ENCODE measurements at regions not wholly inside any gene's neighbourhood (a gene's known extent, or its start where the extent isn't known, plus 50 kb on each side); places are given as distances from the start of the nearest gene placed in this dataset.

DNA sequence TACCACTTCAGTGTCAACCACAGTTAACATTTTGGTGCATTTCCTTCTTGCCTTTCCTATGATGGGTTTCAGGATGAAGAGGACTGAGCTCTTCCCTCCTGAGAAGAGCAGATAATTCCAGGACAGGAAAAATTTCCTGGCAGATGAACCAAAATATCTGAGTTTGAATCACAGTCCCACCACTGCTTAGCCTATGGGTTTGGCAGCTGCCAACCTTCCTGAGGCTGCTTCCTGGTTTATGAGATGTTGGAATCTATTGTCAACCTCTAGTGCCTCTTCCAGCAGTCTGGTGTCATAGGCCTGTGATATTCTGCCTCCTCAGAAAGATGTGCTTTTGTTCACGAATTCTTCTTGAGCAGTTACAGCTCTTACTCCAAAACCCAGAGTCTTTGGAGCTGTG is 197.4 kb upstream of the FRMD6 start:
- no peak overlapping the region for H3K4me3 ChIP-seq (replicated peaks; ENCODE audit: low read depth, low read length)
- no peaks in the 10 kb centered on the region for H3K36me3 ChIP-seq (ENCODE audit: control insufficient read depth, insufficient read depth, low read length)
- no peak for DNase-seq (ENCODE audit: extremely low read depth, insufficient read length)
- TF ChIP-seq, protein P1, sequence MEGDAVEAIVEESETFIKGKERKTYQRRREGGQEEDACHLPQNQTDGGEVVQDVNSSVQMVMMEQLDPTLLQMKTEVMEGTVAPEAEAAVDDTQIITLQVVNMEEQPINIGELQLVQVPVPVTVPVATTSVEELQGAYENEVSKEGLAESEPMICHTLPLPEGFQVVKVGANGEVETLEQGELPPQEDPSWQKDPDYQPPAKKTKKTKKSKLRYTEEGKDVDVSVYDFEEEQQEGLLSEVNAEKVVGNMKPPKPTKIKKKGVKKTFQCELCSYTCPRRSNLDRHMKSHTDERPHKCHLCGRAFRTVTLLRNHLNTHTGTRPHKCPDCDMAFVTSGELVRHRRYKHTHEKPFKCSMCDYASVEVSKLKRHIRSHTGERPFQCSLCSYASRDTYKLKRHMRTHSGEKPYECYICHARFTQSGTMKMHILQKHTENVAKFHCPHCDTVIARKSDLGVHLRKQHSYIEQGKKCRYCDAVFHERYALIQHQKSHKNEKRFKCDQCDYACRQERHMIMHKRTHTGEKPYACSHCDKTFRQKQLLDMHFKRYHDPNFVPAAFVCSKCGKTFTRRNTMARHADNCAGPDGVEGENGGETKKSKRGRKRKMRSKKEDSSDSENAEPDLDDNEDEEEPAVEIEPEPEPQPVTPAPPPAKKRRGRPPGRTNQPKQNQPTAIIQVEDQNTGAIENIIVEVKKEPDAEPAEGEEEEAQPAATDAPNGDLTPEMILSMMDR (IDR thresholded peaks at IDR 0.05; ENCODE audit: insufficient read depth, low read length, poor library complexity, severe bottlenecking) = no peak
- H3K27me3 ChIP-seq (replicated peaks; ENCODE audit: control insufficient read depth, insufficient read depth, low read length) = no peaks in the 10 kb centered on the region

DNA sequence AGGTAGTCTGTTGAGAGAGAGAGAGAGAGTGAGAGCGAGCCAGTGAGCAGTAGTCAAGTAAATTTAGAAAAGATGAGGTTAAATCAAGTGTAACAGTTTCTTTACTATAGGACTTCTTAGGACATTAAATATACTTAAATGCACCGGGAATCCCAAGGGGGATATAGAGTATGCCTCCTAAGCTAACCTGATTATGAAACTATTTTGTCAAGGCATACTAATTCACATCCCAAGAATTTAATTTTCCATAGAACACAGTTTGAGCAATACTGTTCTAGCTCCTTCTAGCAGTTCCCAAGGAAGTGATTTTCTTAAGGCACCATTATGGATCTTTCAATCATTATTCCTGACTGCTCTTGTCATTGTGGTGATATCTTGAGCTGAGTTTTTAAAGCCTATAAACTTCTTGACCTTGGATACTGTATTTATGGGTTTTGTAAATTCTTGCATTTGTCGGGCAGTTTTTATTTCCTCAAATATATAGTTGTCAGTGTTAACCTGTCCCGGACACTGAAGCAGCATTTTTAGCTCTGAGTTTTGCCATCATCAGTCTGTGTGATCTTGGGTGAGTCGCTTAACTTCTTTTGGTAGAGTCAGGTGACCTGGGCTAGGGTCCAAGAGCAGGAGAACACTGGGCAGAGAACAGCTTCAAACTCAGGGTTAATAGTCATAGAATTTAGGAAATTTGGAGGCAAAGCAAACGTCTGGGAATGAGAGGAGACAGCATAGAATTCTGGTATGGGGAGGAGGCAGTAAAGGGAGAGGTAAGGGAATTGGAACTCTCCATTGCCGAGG is 196.5 kb upstream of the FRMD6 start:
- Histone ChIP-seq H3K27me3 (replicated peaks; ENCODE audit: control insufficient read depth, insufficient read depth, low read length) (no peaks in the 10 kb centered on the region), H3K4me3 (replicated peaks; ENCODE audit: low read depth, low read length) (no peak overlapping the region), H3K36me3 (ENCODE audit: control insufficient read depth, insufficient read depth, low read length) (no peaks in the 10 kb centered on the region)
- no peak for DNase-seq (ENCODE audit: extremely low read depth, insufficient read length)
- TF ChIP-seq, protein P1 (IDR thresholded peaks at IDR 0.05; ENCODE audit: insufficient read depth, low read length, poor library complexity, severe bottlenecking) = no peak

GRCh38 chr14:51457843-51458562 is 193.7 kb upstream of the FRMD6 start:
- Histone ChIP-seq H3K4me3 (replicated peaks; ENCODE audit: low read depth, low read length) (no peak overlapping the region), H3K36me3 (ENCODE audit: control insufficient read depth, insufficient read depth, low read length) (no peaks in the 10 kb centered on the region), H3K27me3 (replicated peaks; ENCODE audit: control insufficient read depth, insufficient read depth, low read length) (no peaks in the 10 kb centered on the region)
- no peak for DNase-seq (ENCODE audit: extremely low read depth, insufficient read length)
- TF ChIP-seq, protein P1 (IDR thresholded peaks at IDR 0.05; ENCODE audit: insufficient read depth, low read length, poor library complexity, severe bottlenecking) = no peak

DNA sequence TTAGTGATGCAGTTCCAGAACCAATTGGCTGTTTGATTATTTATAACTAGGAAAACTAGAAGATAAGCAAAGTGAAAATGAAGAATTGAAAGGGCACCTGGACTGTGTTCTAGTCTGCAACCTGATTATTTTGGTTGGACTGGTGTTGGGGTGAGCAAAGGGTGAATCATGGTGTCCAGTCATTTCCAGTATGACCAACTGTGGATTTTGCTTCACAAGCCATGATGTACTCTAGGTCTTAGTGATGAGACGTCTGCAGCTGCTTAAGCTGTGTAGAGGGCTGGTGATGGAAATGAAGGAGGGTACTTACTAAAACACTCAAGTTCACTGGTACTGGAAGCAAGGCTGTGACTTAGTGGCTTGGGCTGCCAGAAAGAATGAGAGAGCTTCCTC is 193.2 kb upstream of the FRMD6 start:
- Histone ChIP-seq H3K36me3 (ENCODE audit: control insufficient read depth, insufficient read depth, low read length) (no peaks in the 10 kb centered on the region), H3K4me3 (replicated peaks; ENCODE audit: low read depth, low read length) (no peak overlapping the region), H3K27me3 (replicated peaks; ENCODE audit: control insufficient read depth, insufficient read depth, low read length) (no peaks in the 10 kb centered on the region)
- TF ChIP-seq, protein P1 (IDR thresholded peaks at IDR 0.05; ENCODE audit: insufficient read depth, low read length, poor library complexity, severe bottlenecking) = no peak
- DNase-seq (ENCODE audit: extremely low read depth, insufficient read length) = no peak

DNA sequence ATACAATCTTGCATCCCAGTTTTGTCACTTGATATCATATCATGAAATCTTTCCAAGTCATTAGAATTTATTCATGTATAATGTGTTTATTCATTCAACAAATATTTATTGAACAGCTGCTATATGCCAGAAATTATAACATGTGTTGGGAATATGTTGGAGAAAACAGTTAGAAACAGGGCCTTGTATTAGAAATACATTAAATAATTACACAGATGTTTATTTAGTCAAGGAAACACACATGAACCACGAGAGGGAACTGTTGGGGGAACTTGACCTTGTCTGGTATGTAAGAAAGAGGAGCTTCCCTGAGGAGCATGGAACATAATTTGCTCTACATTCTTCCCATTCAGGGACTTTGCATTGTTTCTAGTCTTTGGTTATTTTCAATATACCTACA is 191.7 kb upstream of the FRMD6 start:
- Histone ChIP-seq H3K4me3 (replicated peaks; ENCODE audit: low read depth, low read length) (no peak overlapping the region), H3K36me3 (ENCODE audit: control insufficient read depth, insufficient read depth, low read length) (no peaks in the 10 kb centered on the region), H3K27me3 (replicated peaks; ENCODE audit: control insufficient read depth, insufficient read depth, low read length) (no peaks in the 10 kb centered on the region)
- TF ChIP-seq, protein P1 (IDR thresholded peaks at IDR 0.05; ENCODE audit: insufficient read depth, low read length, poor library complexity, severe bottlenecking) = no peak
- DNase-seq (ENCODE audit: extremely low read depth, insufficient read length) = no peak

Measured in GM06990 (cell line).